SKM-1 treated with dmso at 0.1 percent for 144 hours (cell line): ENCODE measurements at regions not wholly inside any gene's neighbourhood (a gene's known extent, or its start where the extent isn't known, plus 50 kb on each side); places are given as distances from the start of the nearest gene placed in this dataset.
"Not testable (repeated sequence)": the region's sequence is repeated elsewhere in the genome, so short reads cannot be mapped to it uniquely, and the experiment has no call there.

Source experiments
- DNase-seq: peaks from one replicate; lab custom pipeline; 2025; ENCODE audit not compliant: unreplicated experiment; lab: John Stamatoyannopoulos, UW

GRCh38 chrX:76996641-76997040 lies 450.5 kb upstream of the FGF16 start:
- no peak for DNase-seq

- DNase-seq = no peak
These were observed 443.7 kb upstream of the FGF16 start for GRCh38 chrX:77003530-77003929.

- DNase-seq = no peak
These were observed 443.2 kb upstream of the FGF16 start for GRCh38 chrX:77003956-77004355.

DNA sequence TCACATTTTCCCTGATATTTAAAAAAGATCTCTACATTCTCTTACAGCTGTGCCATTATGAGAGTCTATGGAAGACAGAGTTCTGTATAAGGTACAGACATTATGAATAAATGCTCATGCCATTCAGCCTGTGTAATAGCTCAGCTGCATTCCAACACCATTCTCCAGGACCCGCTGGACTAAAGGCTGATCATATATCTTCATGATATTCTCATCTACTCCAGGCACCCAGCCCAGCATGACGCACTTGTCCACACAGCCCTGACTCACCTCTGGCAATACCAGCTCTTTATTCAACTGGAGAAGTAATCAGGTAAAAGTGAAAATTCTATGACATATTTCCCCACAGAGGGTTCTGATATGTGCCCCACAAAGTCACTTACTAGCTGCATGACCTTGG lies 437.5 kb upstream of the FGF16 start:
- no peak for DNase-seq

DNA sequence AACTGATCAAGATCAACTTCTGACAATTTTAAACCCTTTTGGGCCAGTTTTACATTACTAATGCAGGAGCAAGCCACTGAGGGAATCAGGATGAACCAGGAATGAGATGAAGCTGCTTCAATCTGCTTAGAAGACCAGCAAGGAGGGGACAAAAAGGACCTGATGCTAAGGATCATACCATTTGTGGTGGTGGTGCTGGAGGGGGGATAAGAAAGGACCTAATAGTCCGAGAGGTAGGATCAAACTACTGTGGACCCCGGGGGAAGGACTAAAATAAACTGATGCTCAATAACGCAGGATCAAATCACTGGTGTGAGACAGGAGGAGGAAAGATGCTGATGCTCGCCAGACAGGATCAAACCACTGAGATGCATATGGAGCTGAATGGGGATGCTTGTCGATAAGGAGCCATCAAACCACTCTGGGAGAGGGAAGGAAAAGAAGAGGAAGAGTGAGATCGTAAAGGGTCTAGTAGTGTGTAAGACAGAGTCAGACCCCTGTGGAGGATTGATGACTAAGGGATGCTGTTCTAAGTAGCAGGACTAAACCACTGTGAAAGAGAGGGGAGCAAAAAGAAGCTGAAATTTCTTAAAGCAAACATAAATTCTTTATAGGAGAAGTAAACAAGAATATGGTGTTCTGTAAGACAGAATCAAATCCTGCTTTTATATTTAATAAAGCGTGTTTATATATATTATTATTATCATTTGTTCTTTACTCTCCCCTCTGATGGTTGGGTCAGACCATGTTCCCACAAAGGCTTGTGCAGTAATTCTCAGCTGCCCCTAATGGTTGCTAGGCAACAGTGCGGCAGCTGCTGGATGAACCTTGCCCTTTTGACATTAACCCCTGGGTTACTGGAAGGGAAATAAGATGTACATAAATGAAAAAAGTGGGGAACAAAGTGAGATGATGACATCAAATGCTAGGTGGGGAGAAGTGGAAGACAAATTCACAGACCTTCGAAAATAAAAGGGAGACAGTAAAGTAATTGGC lies 432.5 kb upstream of the FGF16 start:
- no peak for DNase-seq

DNA sequence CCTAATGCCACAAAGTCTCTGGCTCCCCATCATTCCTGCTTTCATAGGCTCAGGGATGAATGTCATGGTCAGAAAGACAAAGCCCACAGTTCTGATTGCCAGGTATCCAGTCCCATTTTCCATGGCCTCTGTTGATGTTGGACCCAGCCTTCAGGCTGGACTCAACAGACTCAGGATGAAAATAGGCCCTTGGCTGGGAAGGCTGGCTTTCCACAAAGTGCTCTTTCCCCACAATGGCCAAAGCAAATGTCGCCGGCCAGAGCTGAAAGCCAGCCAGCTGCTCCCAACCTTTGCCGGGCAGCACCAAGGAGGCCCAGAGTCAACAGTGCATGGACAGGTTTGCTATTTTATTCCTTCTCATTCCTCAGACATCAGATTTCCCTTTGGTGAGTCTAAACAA lies 430.1 kb upstream of the FGF16 start:
- DNase-seq = no peak

DNA sequence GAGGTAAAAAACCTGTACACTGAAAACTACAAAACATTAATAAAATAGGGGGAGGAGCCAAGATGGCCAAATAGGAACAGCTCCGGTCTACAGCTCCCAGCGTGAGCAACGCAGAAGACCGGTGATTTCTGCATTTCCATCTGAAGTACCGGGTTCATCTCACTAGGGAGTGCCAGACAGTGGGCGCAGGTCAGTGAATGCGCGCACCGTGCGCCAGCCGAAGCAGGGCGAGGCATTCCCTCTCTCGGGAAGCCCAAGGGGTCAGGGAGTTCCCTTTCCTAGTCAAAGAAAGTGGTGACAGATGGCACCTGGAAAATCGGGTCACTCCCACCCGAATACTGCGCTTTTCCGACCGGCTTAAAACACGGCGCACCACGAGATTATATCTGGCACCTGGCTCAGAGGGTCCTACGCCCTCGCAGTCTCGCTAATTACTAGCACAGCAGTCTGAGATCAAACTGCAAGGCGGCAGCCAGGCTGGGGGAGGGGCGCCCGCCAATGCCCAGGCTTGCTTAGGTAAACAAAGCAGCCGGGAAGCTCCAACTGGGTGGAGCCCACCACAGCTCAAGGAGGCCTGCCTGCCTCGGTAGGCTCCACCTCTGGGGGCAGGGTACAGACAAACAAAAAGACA lies 400.9 kb upstream of the FGF16 start:
- DNase-seq = not testable (repeated sequence)

DNA sequence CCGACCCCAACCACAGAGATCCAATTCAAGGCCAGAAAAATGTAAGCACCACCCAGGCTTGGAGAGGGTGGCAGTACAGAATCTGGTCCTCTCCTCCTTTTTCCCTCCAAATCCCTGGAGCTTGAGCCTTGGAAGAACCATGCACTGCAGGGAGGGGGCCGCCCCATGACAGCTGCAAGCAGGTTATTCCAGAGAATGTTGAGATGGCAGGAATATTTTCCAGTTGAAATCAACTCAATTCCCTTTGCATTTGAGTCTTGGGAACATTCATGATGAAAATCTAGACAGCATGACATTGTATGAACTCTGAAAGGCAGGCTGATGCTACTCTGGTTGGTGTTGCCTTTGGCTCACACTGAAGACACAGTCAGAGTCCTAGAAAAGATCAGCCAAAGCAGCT lies 386.6 kb upstream of the FGF16 start:
- DNase-seq = no peak

GRCh38 chrX:77061022-77061421 lies 386.2 kb upstream of the FGF16 start:
- no peak for DNase-seq

GRCh38 chrX:77061545-77061944 lies 385.6 kb upstream of the FGF16 start:
- DNase-seq = no peak

GRCh38 chrX:77065896-77066295 lies 381.3 kb upstream of the FGF16 start:
- DNase-seq = no peak

DNA sequence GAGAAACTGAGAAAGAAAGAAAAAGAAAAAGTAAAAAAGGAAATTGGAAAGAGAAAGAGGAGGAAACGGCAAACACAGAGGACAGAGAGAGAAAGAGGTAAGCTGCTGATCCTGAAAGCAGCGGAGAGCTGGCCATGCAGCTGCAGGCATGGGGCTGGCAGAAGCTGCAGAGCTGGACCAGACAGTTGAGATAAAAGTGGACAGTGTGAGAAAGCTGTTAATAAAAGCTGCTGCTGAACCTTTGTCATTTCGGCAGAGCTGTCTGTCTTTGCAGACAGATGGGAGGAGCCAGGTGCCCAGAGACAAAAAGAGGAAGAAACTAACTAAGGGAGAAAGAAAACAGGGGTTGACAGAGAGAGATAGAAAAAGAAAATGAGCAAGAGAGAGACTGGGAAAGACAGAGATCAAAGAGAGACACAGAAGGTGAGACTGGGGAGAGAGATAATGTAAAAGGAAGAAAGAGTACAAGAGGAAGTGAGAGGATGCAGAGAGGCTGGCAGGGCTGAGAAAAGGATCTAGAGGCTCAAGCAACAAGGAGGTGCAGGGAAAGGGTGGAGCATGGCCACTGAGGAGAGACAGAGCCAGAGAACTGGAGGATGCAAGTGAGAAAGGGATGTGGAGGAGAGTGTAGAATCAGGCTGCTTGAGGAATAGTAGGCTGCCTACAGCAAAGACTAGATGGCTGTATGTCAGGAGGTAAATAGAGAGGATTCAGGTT lies 376.8 kb upstream of the FGF16 start:
- peak; percentile 0 for DNase-seq

GRCh38 chrX:77076896-77077295 lies 370.3 kb upstream of the FGF16 start:
- no peak for DNase-seq

DNA sequence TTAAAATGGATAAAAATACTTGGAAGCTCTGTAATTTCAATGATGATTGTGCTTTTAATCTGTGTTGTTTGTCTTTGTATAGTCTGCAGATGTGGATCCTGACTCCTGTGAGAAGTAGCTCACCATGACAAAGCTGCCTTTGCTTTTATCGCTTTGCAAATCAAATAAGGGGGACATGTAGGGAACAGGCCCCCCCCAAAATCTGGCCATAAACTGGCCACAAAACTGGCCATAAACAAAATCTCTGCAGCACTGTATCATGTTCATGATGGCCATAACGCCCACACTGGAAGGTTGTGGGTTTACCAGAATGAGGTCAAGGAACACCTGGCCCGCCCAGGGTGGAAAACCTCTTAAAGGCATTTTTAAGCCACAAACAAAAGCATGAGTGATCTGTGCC lies 366.0 kb upstream of the FGF16 start:
- not testable (repeated sequence) for DNase-seq

DNA sequence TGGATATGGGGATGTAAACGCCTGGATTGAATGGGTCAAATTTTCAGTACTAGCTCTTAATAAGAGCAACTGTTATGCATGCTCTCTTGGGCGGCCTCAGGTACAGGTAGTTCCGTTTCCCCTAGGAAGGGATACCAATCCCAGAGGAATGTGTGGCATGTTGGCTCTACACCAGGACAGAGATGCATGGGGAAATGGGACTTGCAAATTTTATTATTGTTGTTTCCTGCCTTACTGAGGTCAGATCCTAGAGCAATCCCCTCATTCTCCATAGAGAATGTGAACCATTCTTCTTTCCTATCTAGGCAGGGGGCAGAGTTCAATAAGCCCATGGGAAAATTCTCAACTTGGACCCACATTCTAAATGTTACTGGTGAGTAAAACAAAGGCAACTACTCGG lies 361.8 kb upstream of the FGF16 start:
- DNase-seq = no peak

DNA sequence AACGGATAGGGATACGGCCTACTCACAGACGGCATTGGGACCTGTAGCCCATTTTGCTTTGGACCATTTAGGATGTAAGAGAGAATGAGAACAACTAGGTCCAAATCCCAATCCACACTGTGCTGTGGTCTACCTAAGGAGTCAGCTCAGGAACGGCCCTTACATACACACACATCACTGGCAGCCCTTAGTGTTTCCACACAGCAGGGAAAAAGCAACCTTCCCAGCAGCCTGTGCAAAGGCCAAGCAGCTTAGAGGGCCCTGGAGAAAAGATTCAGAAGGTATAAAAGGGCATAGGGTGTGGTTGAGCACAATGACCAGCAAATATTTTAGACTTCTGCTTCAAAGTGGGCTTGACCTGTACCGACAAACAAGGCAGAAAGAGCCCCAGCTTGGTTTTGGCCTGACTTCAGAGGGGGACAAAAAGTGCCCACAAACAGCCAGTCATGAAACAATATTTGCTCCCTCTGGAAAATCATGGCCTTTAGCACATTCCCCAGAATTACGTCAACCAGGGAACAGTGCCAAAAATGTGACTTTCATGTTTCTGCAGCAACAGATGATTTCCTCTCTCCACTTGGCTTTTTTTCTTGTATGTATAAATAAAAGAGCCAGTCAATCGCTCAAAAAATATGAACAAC lies 359.5 kb upstream of the FGF16 start:
- no peak for DNase-seq

DNA sequence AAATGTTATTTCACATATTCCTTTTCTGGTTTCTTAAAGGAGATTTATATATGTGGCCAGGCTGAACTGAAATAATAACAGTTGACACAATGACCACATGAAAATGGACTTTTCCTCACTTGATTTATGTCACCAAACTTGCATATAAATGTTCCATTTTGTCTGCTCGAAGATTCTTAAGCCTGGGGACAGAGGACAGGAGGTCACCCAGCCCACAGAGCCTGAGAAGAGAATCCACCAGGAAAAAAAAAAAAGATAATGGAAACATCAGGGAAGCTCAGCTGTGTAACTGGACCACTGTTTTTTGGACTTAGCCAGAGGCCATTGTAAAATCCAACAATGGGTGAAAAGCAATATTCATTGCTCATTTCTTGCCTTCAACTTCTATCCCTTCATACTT lies 359.0 kb upstream of the FGF16 start:
- DNase-seq = no peak

DNA sequence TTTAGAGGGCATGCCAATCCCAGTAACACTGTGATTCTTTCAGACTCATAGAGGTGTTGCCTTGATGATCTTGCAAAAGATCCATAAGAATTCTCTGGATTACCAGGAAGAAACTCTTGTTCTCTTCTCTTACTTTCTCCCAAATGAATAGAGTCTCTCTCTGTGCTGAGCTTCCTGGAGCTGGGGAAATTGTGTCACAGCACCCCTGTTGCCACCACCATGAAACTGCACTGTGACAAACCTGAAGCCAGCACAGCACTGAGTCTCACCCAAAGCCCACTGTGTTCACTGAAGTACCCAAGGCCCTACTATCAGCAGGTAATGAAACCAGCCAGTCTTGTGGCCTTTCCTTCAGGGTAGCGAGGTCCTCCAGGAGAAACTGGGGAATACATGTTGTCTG lies 332.7 kb upstream of the FGF16 start:
- no peak for DNase-seq

DNA sequence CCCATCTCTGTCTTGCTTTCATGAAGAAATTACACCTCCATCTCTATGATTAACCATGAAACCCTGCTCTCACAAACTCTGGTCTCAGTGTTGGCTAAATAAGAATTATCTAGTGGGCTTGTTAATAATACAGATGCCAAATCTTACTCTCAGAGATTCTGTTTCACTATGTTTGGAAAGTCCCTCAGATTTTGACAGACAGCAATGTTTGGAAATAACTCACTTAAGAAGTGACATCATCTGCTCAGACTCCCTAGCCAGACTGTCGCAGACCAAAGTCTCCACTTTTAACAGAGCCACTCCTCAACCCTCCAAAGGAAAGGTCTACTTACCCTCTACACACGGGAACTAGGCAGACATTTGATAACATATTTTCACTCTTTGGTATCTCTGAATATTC lies 328.5 kb upstream of the FGF16 start:
- DNase-seq = no peak

DNA sequence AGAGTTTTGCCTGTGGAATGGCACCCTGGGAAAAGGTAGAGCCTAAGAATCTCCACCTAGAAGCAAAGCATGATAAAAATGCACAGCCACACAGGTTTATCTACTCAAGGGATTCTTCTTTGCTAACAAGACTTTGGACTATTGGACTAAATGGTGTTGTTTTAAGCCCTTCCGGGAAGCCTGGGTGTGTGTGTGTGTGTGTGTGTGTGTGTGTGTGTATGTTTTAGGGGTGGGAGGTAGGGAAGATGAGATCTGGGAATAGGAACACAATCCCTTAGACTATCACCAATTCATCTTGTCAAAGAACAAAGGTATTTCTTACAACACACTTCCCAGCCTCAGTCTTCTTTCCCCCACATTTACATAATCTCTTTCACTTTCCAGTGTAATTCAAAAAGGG lies 327.5 kb upstream of the FGF16 start:
- DNase-seq = no peak

- DNase-seq = not testable (repeated sequence)
These were observed 323.3 kb upstream of the FGF16 start for GRCh38 chrX:77123917-77124316.
